ENCODE measurements at regions not wholly inside any gene's neighbourhood (a gene's known extent, or its start where the extent isn't known, plus 50 kb on each side); places are given as distances from the start of the nearest gene placed in this dataset.
"Not testable (repeated sequence)": the region's sequence is repeated elsewhere in the genome, so short reads cannot be mapped to it uniquely, and the experiment has no call there.

DNA sequence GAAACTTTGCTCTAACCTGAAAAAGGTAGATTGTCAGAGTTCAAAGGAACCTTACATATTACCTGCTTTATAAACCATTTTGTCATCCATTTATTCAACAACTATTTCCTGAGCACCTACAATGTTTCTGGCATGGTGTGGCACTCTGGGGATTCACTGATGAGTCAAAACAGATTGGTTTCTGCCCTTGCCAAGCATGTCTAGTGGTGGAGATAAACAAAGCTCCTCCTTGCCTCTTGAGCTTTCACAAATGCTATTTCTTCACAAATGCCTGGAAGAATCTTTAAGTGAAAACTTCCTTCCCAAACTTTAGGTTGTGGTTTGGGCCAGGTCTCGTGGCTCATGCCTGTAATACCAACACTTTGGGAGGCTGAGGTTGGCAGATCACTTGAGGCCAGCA, 85.1 kb upstream of the RELN start:
- TF ChIP-seq, protein P1, sequence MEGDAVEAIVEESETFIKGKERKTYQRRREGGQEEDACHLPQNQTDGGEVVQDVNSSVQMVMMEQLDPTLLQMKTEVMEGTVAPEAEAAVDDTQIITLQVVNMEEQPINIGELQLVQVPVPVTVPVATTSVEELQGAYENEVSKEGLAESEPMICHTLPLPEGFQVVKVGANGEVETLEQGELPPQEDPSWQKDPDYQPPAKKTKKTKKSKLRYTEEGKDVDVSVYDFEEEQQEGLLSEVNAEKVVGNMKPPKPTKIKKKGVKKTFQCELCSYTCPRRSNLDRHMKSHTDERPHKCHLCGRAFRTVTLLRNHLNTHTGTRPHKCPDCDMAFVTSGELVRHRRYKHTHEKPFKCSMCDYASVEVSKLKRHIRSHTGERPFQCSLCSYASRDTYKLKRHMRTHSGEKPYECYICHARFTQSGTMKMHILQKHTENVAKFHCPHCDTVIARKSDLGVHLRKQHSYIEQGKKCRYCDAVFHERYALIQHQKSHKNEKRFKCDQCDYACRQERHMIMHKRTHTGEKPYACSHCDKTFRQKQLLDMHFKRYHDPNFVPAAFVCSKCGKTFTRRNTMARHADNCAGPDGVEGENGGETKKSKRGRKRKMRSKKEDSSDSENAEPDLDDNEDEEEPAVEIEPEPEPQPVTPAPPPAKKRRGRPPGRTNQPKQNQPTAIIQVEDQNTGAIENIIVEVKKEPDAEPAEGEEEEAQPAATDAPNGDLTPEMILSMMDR (IDR thresholded peaks at IDR 0.05; ENCODE audit: low read depth, low read length) = no peak

DNA sequence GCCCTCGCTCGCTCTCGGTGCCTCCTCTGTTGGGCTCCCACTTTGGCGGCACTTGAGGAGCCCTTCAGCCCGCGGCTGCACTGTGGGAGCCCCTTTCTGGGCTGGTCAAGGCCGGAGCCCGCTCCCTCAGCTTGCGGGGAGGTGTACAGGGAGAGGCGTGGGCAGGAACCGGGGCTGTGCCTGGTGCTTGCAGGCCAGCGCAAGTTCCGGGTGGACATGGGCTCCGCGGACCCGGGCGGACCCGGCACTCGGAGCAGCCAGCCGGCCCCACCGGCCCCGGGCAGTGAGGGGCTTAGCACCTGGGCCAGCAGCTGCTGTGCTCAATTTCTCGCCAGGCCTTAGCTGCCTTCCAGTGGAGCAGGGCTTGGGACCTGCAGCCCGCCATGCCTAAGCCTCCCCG, 82.2 kb upstream of the RELN start:
- DNase-seq (ENCODE audit: low read depth in 1 of 2, low spot score in 1 of 2); H3K9me3 ChIP-seq (ENCODE audit: low read depth); H3K27me3 ChIP-seq; H3K4me3 ChIP-seq; H3K4me1 ChIP-seq (ENCODE audit: low read depth); H3K27ac ChIP-seq; H3K36me3 ChIP-seq: not testable (repeated sequence)

More for the DNA sequence above, 85.1 kb upstream of the RELN start:
- Histone ChIP-seq H3K4me1 (ENCODE audit: low read depth) (no peaks in the 10 kb centered on the region), H3K27ac (no peak overlapping the region), H3K36me3 (no peaks in the 10 kb centered on the region), H3K27me3 (no peaks in the 10 kb centered on the region), H3K9me3 (ENCODE audit: low read depth) (no peaks in the 10 kb centered on the region), H3K4me3 (no peak overlapping the region)
- DNase-seq (ENCODE audit: low read depth in 1 of 2, low spot score in 1 of 2) = no peak

DNA sequence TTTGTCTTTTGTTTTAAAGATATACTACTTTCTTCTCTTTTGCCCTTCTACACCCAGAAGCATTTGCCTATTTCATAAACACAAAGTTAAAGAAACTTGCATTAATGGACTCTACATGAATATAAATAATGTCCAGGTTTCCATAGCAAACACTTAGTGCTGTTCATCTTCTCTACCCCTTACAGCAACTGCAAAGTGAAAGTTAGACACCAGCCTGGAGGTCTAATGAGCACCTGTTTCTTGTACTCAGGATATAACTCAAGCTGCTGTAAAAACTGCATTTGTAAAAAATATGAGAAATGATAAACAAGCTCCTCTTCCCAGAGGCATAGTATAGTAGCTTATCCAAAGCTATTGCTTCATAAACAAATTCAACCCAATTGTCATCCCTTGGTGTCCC, 76.0 kb upstream of the RELN start:
- no peak overlapping the region for H3K4me3 ChIP-seq
- H3K36me3 ChIP-seq = no peaks in the 10 kb centered on the region
- no peak for DNase-seq (ENCODE audit: low read depth in 1 of 2, low spot score in 1 of 2)
- no peaks in the 10 kb centered on the region for H3K4me1 ChIP-seq (ENCODE audit: low read depth)
- no peak overlapping the region for H3K27ac ChIP-seq
- no peaks in the 10 kb centered on the region for H3K9me3 ChIP-seq (ENCODE audit: low read depth)
- no peaks in the 10 kb centered on the region for H3K27me3 ChIP-seq
- TF ChIP-seq, protein P1 (IDR thresholded peaks at IDR 0.05; ENCODE audit: low read depth, low read length) = no peak

DNA sequence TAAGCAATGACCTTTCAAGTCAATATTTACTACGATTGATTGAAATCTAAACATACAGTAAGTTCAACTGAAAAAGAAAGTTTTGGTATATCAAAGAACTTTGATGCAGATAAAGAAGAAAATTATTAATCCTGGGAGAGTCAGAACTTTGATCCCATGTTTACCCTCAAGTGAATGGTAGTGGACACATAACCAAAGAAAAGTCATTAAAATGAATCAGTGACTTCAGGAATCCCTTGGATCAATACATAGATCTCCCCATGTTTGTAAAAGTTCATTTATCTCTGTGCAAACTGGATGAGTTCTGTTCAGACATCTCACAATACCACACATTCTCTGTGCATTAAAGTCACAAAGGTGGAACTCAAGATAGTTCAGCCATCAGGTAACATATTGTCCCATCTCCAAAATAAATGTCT, 75.5 kb upstream of the RELN start:
- no peaks in the 10 kb centered on the region for H3K4me1 ChIP-seq (ENCODE audit: low read depth)
- H3K36me3 ChIP-seq = no peaks in the 10 kb centered on the region
- no peaks in the 10 kb centered on the region for H3K9me3 ChIP-seq (ENCODE audit: low read depth)
- DNase-seq (ENCODE audit: low read depth in 1 of 2, low spot score in 1 of 2) = no peak
- H3K27me3 ChIP-seq = no peaks in the 10 kb centered on the region
- no peak overlapping the region for H3K4me3 ChIP-seq
- no peak overlapping the region for H3K27ac ChIP-seq
- TF ChIP-seq, protein P1 (IDR thresholded peaks at IDR 0.05; ENCODE audit: low read depth, low read length) = no peak

GRCh38 chr7:104063797-104064196, 74.3 kb upstream of the RELN start:
- H3K27me3 ChIP-seq; H3K27ac ChIP-seq; H3K9me3 ChIP-seq (ENCODE audit: low read depth); DNase-seq (ENCODE audit: low read depth in 1 of 2, low spot score in 1 of 2); H3K4me1 ChIP-seq (ENCODE audit: low read depth); H3K4me3 ChIP-seq; H3K36me3 ChIP-seq: not testable (repeated sequence)

DNA sequence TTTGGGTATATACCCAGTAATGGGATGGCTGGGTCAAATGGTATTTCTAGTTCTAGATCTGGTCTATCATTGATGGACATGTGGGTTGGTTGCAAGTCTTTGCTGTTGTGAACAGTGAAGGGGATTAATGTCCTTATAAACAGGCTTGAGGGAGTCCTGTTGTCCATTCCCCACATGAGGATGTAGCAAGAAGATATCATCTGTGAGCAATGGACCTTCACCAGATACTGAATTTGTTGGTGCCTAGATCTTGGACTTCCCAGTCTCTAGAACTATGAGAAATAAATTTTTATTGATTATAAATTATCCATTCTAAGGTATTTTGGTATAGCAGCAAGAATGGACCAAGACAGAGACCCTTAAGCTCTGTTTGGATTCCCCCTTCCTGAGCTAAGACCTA, 72.2 kb upstream of the RELN start:
- Histone ChIP-seq H3K9me3 (ENCODE audit: low read depth) (no peaks in the 10 kb centered on the region), H3K36me3 (no peaks in the 10 kb centered on the region), H3K27ac (no peak overlapping the region), H3K4me3 (no peak overlapping the region), H3K4me1 (ENCODE audit: low read depth) (no peaks in the 10 kb centered on the region), H3K27me3 (no peaks in the 10 kb centered on the region)
- DNase-seq (ENCODE audit: low read depth in 1 of 2, low spot score in 1 of 2) = no peak
- TF ChIP-seq, protein P1 (IDR thresholded peaks at IDR 0.05; ENCODE audit: low read depth, low read length) = no peak

- not testable (repeated sequence) for H3K4me3 ChIP-seq; H3K9me3 ChIP-seq (ENCODE audit: low read depth); DNase-seq (ENCODE audit: low read depth in 1 of 2, low spot score in 1 of 2); H3K27me3 ChIP-seq; H3K4me1 ChIP-seq (ENCODE audit: low read depth); H3K36me3 ChIP-seq; H3K27ac ChIP-seq
Observed at GRCh38 chr7:104059837-104060236, 70.4 kb upstream of the RELN start.

Data from cardiac muscle cell (in vitro differentiated cells and primary cell).